Pancreas (tissue), 10 donors: ENCODE measurements at regions not wholly inside any gene's neighbourhood (a gene's known extent, or its start where the extent isn't known, plus 50 kb on each side); places are given as distances from the start of the nearest gene placed in this dataset.
"Not testable (repeated sequence)": the region's sequence is repeated elsewhere in the genome, so short reads cannot be mapped to it uniquely, and the experiment has no call there.

Source experiments
- ATAC-seq, 4 donors: fragments of 200-7000 bp; cut with Tn5 transposase; one replicate each; pipeline versions ENCODE4 v1.8.0 to v1.9.1; 2020; ENCODE audit warnings: mild to moderate bottlenecking in 4 of 4, moderate library complexity in 4 of 4
- DNase-seq, 6 donors: peaks; one replicate each; pipeline ENCODE4 v3.0.0-alpha.2; 2020
- FAIRE-seq: peaks from 2 replicates; lab custom pipeline; 2012; peaks lifted over from hg19 to GRCh38; lab: Jason Lieb, UNC
- H3K27ac ChIP-seq, 4 donors: fragments of 200-600 bp; sonication (generic); 1 replicate in 3 of 4; 2 replicates in 1 of 4; pipeline versions ENCODE4 v1.5.0 to v1.8.0; 2020
- H3K27me3 ChIP-seq, 4 donors: fragments of 200-600 bp; one replicate each; pipeline ENCODE4 v1.8.0; 2021
- H3K36me3 ChIP-seq, 3 donors: fragments of 200-600 bp; sonication (generic) in 1 of 3; one replicate each; pipeline versions ENCODE4 v1.5.0 to v1.8.0; 2020 to 2021
- H3K4me1 ChIP-seq, 3 donors: fragments of 200-600 bp; one replicate each; pipeline ENCODE4 v1.8.0; 2021
- H3K4me3 ChIP-seq, 4 donors: fragments of 200-600 bp; sonication (generic) in 2 of 4; one replicate each; pipeline versions ENCODE4 v1.5.0 to v1.8.0; 2020 to 2021
- H3K9me3 ChIP-seq, 4 donors: fragments of 200-600 bp; one replicate each; pipeline ENCODE4 v1.8.0; 2021
- CTCF ChIP-seq, 4 donors: fragments of 200-600 bp; sonication (generic) in 3 of 4; IDR thresholded peaks; one replicate each; pipeline versions ENCODE4 v1.5.0 to v1.8.0; 2021; ENCODE audit warnings: antibody characterized with exemption in 4 of 4
- WGBS, 2 donors: extraction: QIAGEN DNeasy Blood & Tissue Kit; methylation state at CpG; one replicate each; pipeline ENCODE4 v1.1.7; 2013; 5-methylcytosine and 5-hydroxymethylcytosine counted together
- intact Hi-C, 3 donors: fragments of 100-400 bp; cut with DNase I; formaldehyde crosslinking; loops; one replicate each; pipeline versions ENCODE4 v1.11.1 to v1.14.2; 2022
- microRNA-seq, 2 donors: library from miRNA; unstranded; fragments of <30 nt; microRNA quantifications; one replicate each; pipeline versions ENCODE4 to v1.1.0, GENCODE V29; 2019 to 2020
- donor health status: healthy with polysubstance abuse.
- donor health status: DM: no; HTN: no; CAD: no; lungs with moderate emphysema.
- donor health status: DM: no; HTN: no; CAD: no.
- donor health status: control.
- donor health status: control.
- donor health status: Bipolar disorder and iron deficiency.
- donor health status: DM: yes; HTN: yes; CAD: no.
- donor health status: DM: no; HTN: no; CAD: no.
- donor health status: DM: no; HTN: no; CAD: no.
- donor health status: DM: yes; HTN: yes; CAD: no.

DNA sequence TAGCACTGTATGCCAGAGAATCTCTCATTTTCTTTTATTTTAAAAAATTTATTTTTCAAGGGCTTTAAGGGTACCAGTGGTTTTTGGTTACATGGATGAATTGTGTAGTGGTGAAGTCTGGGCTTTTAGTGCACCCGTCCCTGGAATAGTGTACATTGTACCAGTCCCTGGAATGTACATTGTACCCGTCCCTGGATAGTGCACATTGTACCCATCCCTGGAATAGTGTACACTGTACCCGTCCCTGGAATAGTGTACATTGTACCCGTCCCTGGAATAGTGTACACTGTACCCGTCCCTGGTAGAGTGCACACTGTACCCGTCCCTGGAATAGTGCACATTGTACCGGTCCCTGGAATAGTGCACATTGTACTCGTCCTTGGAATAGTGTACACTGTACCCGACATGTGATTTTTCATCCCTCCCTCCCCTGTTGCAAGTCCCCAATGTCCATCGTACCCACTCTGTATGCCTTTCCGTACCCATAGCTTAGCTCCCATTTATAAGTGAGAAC lies 56.1 kb upstream of the HELT start:
- ATAC-seq: no peak
- H3K9me3 ChIP-seq: no peaks in the 10 kb centered on the region
- no peak for FAIRE-seq
- no peak overlapping the region for H3K27ac ChIP-seq
- no peaks in the 10 kb centered on the region for H3K27me3 ChIP-seq
- intact Hi-C loops: no loop called here
- no peak for TF ChIP-seq CTCF (IDR thresholded peaks at IDR 0.05)
- no peak overlapping the region for H3K4me3 ChIP-seq
- DNase-seq: no peak
- H3K4me1 ChIP-seq: no peaks in the 10 kb centered on the region
- no peaks in the 10 kb centered on the region for H3K36me3 ChIP-seq
- 56 to 88% methylated on average over 8 to 11 of the region's 11 CpGs for WGBS, 2 donors

DNA sequence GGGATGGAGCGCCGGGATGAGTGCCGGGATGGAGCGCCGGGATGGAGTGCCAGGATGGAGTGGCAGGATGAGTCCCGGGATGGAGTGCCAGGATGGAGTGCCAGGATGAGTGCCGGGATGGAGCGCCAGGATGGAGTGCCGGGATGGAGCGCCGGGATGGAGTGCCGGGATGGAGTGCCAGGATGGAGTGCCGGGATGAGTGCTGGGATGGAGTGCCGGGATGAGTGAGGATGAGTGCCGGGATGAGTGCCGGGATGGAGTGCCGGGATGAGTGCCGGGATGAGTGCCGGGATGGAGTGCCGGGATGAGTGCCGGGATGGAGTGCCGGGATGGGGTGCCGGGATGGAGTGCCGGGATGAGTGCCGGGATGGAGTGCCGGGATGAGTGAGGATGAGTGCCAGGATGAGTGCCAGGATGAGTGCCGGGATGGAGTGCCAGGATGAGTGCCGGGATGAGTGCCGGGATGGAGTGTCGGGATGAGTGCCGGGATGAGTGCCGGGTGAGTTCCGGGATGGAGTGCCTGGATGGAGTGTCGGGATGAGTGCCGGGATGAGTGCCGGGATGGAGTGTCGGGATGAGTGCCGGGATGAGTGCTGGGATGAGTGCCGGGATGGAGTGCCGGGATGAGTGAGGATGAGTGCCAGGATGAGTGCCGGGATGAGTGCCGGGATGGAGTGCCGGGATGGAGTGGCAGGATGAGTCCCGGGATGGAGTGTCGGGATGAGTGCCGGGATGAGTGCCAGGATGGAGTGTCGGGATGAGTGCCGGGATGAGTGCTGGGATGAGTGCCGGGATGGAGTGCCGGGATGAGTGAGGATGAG lies 52.9 kb upstream of the HELT start:
- H3K9me3 ChIP-seq, H3K27me3 ChIP-seq, H3K27ac ChIP-seq, intact Hi-C loops, ATAC-seq, DNase-seq, H3K4me3 ChIP-seq, H3K4me1 ChIP-seq, H3K36me3 ChIP-seq, FAIRE-seq: not testable (repeated sequence)
- whole genome bisulfite sequencing, 2 donors: 85 to 91% methylated on average over 14 to 44 of the region's 50 CpGs

- FAIRE-seq, H3K27me3 ChIP-seq, H3K4me1 ChIP-seq, intact Hi-C loops, H3K9me3 ChIP-seq, H3K4me3 ChIP-seq, H3K36me3 ChIP-seq, DNase-seq, H3K27ac ChIP-seq, ATAC-seq: not testable (repeated sequence)
- 92 to 94% methylated on average over 11 to 33 of the region's 42 CpGs for WGBS, 2 donors
These were observed 52.1 kb upstream of the HELT start for GRCh38 chr4:184966051-184966691.

DNA sequence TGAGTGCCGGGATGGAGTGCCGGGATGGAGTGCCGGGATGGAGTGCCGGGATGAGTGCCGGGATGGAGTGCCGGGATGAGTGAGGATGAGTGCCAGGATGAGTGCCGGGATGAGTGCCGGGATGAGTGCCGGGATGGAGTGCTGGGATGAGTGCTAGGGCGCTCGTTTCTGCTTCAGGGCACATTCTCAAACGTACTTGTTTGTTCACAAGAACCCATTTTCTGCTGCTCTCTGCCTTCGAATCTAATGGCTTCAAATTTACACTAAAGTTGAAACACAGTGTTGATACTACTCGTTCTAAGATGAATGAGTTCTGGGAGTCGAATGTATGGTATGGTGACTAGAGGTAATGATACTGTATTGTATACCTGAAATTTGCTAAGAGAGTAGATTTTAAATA lies 50.6 kb upstream of the HELT start:
- H3K27ac ChIP-seq, intact Hi-C loops, H3K4me1 ChIP-seq, FAIRE-seq, H3K9me3 ChIP-seq, H3K4me3 ChIP-seq, DNase-seq, H3K27me3 ChIP-seq, H3K36me3 ChIP-seq, ATAC-seq: not testable (repeated sequence)
- 79 to 90% methylated on average over 15 of the region's 15 CpGs for whole genome bisulfite sequencing, 2 donors

DNA sequence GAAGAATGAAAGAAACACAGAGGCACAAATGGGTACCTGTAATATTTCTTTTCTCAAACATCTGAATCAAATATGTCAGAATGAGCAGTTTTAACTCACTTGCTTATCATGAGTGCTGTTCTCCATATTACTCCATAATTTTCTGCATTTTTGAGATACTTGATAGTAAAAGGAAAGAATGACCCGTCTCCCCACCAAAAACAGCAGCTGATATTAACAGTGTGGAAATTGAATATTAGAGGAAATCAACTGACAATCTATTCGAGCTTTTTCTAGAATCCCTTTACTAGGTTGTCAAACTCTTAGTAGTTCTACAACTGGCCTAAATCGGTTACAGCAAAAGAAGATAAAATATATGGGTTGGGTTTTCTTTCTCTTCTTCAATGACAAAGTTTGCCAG lies 49.9 kb upstream of the HELT start:
- Histone ChIP-seq H3K36me3 (no peaks in the 10 kb centered on the region), H3K4me3 (no peak overlapping the region), H3K27ac (no peak overlapping the region), H3K4me1 (no peaks in the 10 kb centered on the region), H3K27me3 (no peaks in the 10 kb centered on the region), H3K9me3 (no peaks in the 10 kb centered on the region)
- 68 to 78% methylated on average over 3 of the region's 3 CpGs for WGBS, 2 donors
- ATAC-seq (no peak), FAIRE-seq (no peak), DNase-seq (no peak)
- intact Hi-C loops: no loop called here
- no peak for TF ChIP-seq CTCF (IDR thresholded peaks at IDR 0.05)

Small RNA genes lying in the stretch of these regions (microRNA-seq; reads per million reads assigned to microRNA genes)
- gene MIR4455: 0 reads per million in 2 donors
